Right atrium auricular region (tissue), 2 donors: ENCODE measurements at regions not wholly inside any gene's neighbourhood (a gene's known extent, or its start where the extent isn't known, plus 50 kb on each side); places are given as distances from the start of the nearest gene placed in this dataset.

Experiments used
- DNase-seq: peaks from one replicate; pipeline ENCODE4 v3.0.0-alpha.2; 2019; ENCODE audit warnings: low spot score
- H3K27ac ChIP-seq, 2 donors: fragments of 200-600 bp; sonication (generic); 1 replicate in 1 of 2; 2 replicates in 1 of 2; pipeline ENCODE4 v1.5.1; 2016 to 2019
- H3K27me3 ChIP-seq, 2 donors: fragments of 200-600 bp; sonication (generic); one replicate each; pipeline versions ENCODE4 v1.5.1 to v1.6.0; 2017 to 2019
- H3K36me3 ChIP-seq: fragments of 200-600 bp; sonication (generic); one replicate; pipeline ENCODE4 v1.5.1; 2016
- H3K4me1 ChIP-seq, 2 donors: fragments of 200-600 bp; sonication (generic); one replicate each; pipeline versions ENCODE4 v1.5.1 to v1.6.0; 2017 to 2019
- H3K4me3 ChIP-seq, 2 donors: fragments of 200-600 bp; sonication (generic); 1 replicate in 1 of 2; 2 replicates in 1 of 2; pipeline ENCODE4 v1.5.1; 2017 to 2019; ENCODE audit warnings: mild to moderate bottlenecking in 1 of 2, moderate library complexity in 1 of 2
- H3K9me3 ChIP-seq, 2 donors: fragments of 200-600 bp; sonication (generic); one replicate each; pipeline ENCODE4 v1.5.1; 2019
- TF ChIP-seq, protein P1 (sequence below), 2 donors: fragments of 200-600 bp; sonication (generic); IDR thresholded peaks; one replicate each; pipeline ENCODE4 v1.5.1; 2019; ENCODE audit warnings: antibody characterized with exemption in 2 of 2

DNA sequence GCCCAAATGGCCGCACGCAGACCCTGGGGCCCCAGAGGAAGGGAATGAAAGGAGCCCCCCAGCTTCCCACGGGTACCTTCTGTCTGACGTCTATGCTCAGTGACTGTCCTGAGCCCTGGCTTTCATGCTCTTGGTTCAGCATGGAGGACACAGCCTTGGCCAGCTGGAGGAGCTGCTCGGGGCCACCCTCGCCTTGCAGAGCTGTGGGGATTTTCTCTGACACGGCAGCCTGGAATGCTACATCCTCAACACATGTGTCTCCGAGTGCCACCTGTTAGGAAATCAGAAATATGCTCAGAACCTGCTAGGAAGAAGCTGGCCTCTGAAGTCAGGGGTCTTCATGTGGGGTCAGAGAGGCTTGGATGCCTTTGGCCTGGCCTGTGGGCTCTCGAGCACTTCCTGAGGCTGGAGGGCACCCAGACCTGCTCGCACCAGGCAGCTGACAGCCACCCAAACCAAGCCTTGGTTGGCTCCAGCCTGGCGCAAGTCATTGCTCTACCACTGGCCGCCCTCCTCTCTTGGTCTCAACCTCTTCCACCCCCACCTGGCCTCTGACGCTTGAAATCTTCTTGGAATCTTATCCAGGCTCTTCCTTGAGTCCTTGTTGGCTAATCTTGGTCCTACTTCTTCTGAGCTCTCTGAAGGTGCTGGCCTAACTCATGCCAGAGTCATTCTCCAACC, 63.7 kb upstream of the BCO1 start:
- Histone ChIP-seq H3K36me3 (peaks cover 9% of the 10 kb centered on the region), H3K4me1 (peaks cover 0 to 6% of the 10 kb centered on the region in 2 donors), H3K27me3 (no peaks in the 10 kb centered on the region), H3K27ac (no peak overlapping the region), H3K9me3 (no peaks in the 10 kb centered on the region), H3K4me3 (no peak overlapping the region)
- TF ChIP-seq, protein P1, sequence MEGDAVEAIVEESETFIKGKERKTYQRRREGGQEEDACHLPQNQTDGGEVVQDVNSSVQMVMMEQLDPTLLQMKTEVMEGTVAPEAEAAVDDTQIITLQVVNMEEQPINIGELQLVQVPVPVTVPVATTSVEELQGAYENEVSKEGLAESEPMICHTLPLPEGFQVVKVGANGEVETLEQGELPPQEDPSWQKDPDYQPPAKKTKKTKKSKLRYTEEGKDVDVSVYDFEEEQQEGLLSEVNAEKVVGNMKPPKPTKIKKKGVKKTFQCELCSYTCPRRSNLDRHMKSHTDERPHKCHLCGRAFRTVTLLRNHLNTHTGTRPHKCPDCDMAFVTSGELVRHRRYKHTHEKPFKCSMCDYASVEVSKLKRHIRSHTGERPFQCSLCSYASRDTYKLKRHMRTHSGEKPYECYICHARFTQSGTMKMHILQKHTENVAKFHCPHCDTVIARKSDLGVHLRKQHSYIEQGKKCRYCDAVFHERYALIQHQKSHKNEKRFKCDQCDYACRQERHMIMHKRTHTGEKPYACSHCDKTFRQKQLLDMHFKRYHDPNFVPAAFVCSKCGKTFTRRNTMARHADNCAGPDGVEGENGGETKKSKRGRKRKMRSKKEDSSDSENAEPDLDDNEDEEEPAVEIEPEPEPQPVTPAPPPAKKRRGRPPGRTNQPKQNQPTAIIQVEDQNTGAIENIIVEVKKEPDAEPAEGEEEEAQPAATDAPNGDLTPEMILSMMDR (IDR thresholded peaks at IDR 0.05), result no peak
- no peak for DNase-seq

DNA sequence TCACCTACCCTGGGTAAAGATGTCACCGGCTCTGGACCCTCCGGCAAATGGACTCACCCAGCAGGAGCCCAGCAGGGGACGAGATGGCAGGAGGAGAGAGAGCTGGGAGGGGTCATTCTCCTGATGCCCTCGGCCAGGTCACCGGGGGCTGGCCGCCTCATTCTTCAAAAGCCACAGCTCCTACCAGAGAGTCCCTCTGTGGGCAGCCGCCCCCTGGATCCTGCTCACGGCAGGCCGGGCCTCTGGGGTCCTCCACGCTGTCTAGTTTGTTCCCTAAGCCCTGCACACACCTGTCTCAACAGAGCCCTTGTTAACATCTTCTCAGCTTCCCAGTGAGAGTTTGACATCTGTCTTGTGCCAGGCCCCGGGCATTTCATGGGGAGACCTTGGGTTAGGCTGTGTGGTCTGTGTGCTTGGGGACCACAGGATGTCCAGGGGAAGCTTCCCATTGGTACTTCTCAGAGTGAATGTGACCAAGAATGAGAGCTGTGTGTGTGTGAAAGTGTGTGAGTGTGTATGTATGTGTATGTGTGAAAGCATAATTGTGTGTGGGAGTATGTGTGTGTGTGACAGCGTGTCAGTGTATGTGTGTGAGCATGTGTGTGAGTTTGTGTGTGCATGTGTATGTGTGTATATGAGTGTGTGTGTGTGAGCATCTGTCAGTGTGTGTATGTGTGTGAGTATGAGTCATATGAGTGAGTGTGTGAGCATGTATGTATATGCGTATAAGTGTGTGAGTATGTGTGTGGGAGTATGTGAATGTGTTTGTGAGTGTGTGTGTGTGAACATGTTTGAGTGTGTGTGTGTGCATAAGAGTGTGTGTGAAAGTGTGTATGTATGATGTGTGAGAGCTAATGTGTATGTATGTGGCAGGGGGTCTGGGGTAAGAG, 65.5 kb upstream of the BCO1 start:
- Histone ChIP-seq H3K4me1 (no peaks in the 10 kb centered on the region), H3K4me3 (no peak overlapping the region), H3K27ac (no peak overlapping the region), H3K9me3 (no peaks in the 10 kb centered on the region), H3K36me3 (peaks cover 9% of the 10 kb centered on the region), H3K27me3 (no peaks in the 10 kb centered on the region)
- TF ChIP-seq, protein P1 (IDR thresholded peaks at IDR 0.05), result no peak
- DNase-seq, result no peak

DNA sequence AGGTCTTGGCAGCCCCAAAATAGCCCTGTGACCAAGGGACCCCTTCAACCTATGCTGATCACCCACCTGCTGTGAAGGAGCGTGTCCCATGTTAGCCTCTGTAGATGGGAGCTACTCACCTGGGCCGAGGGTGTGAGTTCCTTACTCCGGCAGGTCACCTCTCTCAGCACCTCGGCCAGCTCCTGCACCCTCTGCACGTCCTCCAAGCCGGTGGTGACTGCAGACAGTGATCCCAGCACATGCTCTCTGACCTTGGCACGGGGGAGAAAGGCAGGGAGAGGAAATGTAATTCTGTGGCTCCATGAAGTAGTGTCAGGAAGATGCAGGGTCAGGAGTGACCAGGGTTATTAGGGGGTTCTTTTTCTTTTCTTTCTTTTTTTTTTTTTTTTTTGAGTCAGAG, 67.7 kb upstream of the BCO1 start:
- no peak for DNase-seq
- TF ChIP-seq, protein P1 (IDR thresholded peaks at IDR 0.05), result no peak
- H3K36me3 ChIP-seq, result peaks cover 9% of the 10 kb centered on the region

DNA sequence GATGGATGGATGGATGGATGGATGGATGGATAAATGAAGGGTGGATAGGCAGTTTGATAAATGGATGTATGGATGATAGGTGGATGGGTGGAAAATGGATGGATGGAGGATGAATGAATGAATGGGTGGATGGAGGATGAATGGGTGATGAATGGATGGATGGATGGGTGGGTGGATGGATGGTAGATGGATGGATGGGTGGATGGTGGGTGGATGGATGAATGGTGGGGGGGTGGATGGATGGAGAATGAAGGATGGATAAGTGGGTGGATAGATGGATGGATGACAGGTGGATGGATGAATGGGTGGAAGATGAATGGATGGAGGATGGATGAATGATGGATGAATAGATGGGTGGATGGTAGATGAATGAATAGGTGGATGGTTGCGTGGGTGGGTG, 70.1 kb upstream of the BCO1 start:
- Histone ChIP-seq H3K9me3 (no peaks in the 10 kb centered on the region), H3K4me3 (no peak overlapping the region), H3K27ac (no peak overlapping the region), H3K36me3 (no peaks in the 10 kb centered on the region), H3K27me3 (no peaks in the 10 kb centered on the region), H3K4me1 (no peaks in the 10 kb centered on the region)
- no peak for DNase-seq
- TF ChIP-seq, protein P1 (IDR thresholded peaks at IDR 0.05), result no peak

More for the DNA sequence above, 67.7 kb upstream of the BCO1 start:
- no peaks in the 10 kb centered on the region for H3K27me3 ChIP-seq
- no peaks in the 10 kb centered on the region for H3K9me3 ChIP-seq
- H3K4me1 ChIP-seq, result no peaks in the 10 kb centered on the region
- H3K27ac ChIP-seq, result no peak overlapping the region
- no peak overlapping the region for H3K4me3 ChIP-seq

DNA sequence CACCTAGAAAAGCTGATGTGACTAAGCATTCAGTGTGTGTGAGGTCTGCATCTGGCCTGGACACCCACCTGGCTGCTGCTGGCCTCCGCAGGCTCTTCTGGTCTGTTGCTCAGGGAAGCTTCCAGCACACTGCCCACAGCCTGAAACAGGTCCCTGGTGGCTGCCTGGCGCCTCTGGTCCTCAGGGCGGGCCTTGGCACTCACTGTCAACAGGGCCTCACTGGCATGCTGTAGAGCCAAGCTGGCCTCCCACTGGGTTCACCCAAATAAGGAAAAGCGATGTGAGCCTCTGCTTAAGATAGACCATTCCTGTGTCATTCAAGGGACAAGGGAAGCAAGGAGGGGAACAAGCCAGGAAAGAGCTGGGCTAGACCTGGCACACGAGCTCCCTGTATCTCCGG, 70.6 kb upstream of the BCO1 start:
- H3K27ac ChIP-seq, result no peak overlapping the region

More for the DNA sequence above, 70.6 kb upstream of the BCO1 start:
- TF ChIP-seq, protein P1 (IDR thresholded peaks at IDR 0.05), result no peak
- Histone ChIP-seq H3K4me1 (no peaks in the 10 kb centered on the region), H3K4me3 (no peak overlapping the region), H3K27me3 (no peaks in the 10 kb centered on the region), H3K9me3 (no peaks in the 10 kb centered on the region), H3K36me3 (no peaks in the 10 kb centered on the region)
- no peak for DNase-seq
